ENCODE measurements at regions not wholly inside any gene's neighbourhood (a gene's known extent, or its start where the extent isn't known, plus 50 kb on each side); places are given as distances from the start of the nearest gene placed in this dataset.

DNA sequence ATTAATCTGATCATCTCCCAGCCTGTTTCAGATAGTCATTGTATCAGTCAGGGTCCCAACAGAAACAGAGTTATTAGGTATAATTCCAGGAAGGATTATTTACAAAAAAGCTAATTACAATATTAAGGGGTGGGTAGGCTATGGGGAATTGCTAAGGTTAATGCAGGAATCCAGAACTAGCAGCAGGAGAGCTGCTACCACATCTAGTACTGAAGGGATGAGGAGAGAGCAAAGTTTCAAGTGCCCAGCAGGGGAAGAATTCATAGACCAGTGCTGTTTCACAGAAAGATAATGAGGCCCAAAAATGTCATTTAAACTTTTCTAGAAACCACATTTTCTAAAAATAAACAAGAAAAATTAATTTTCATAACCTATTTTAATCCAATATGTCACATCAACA, 284.2 kb downstream of the HACE1 start:
- DNase-seq (ENCODE audit: extremely low spot score): no peak
- POLR2A ChIA-PET: no interaction called here
- TF ChIP-seq LEF1 (IDR thresholded peaks at IDR 0.05; ENCODE audit: borderline replicate concordance) (no peak), L3MBTL2 (conservative IDR thresholded peaks at IDR 0.05) (no peak), ELF4 (IDR thresholded peaks at IDR 0.05) (no peak), BHLHE40 (IDR thresholded peaks at IDR 0.05; ENCODE audit: borderline replicate concordance) (no peak), NFRKB (IDR thresholded peaks at IDR 0.05) (no peak), ZNF384 (IDR thresholded peaks at IDR 0.05) (no peak), SUZ12 (IDR thresholded peaks at IDR 0.05) (no peak), FOXA1 (IDR thresholded peaks at IDR 0.05) (no peak), CTBP1 (IDR thresholded peaks at IDR 0.05; ENCODE audit: borderline replicate concordance) (no peak)
- TF ChIP-seq, protein P1, sequence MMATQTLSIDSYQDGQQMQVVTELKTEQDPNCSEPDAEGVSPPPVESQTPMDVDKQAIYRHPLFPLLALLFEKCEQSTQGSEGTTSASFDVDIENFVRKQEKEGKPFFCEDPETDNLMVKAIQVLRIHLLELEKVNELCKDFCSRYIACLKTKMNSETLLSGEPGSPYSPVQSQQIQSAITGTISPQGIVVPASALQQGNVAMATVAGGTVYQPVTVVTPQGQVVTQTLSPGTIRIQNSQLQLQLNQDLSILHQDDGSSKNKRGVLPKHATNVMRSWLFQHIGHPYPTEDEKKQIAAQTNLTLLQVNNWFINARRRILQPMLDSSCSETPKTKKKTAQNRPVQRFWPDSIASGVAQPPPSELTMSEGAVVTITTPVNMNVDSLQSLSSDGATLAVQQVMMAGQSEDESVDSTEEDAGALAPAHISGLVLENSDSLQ (IDR thresholded peaks at IDR 0.05): no peak
- CTCF ChIA-PET: no interaction called here

DNA sequence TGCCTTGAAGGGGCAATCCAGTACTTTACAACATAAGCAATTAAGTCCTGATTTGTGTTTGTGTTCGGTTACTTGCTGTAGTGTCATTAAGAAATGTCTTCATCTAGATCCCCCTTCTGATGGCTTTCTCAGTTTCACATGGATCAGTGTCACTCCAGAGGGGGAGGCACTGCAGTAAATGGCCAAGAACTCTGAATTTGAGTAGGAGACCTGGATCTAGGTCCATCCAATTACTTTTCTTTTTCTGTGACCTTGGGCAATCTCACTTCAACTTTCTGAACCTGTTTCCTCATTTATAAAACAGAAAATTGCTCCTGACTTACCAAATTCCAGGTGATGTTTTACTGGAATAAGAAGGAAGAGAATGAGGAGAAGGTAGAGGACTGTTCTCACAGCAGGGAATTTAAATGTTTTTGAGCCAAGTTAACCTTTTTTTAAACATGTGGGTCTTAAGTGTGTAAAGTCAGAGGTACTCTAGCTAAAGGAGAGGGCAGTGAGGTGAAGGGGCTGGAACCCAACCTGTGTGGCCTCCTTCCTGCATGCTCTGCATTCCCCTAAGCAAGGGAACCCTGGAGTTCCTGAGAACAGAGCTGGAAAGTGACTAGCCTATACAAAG, 285.5 kb downstream of the HACE1 start:
- TF ChIP-seq LEF1 (IDR thresholded peaks at IDR 0.05; ENCODE audit: borderline replicate concordance) (no peak), SUZ12 (IDR thresholded peaks at IDR 0.05) (no peak), FOXK2 (IDR thresholded peaks at IDR 0.05) (no peak), CTBP1 (IDR thresholded peaks at IDR 0.05; ENCODE audit: borderline replicate concordance) (no peak), HDGF (IDR thresholded peaks at IDR 0.05; ENCODE audit: borderline replicate concordance) (no peak), SP1 (IDR thresholded peaks at IDR 0.05) (no peak), ELF4 (IDR thresholded peaks at IDR 0.05) (no peak), FOXA1 (IDR thresholded peaks at IDR 0.05) (no peak), FOXM1 (IDR thresholded peaks at IDR 0.05; ENCODE audit: borderline replicate concordance) (no peak), L3MBTL2 (conservative IDR thresholded peaks at IDR 0.05) (no peak), NFRKB (IDR thresholded peaks at IDR 0.05) (no peak), ARNT (IDR thresholded peaks at IDR 0.05) (no peak), TARDBP (IDR thresholded peaks at IDR 0.05) (no peak)
- TF ChIP-seq, protein P1 (IDR thresholded peaks at IDR 0.05): no peak
- ChIA-PET POLR2A (no interaction called here), CTCF (no interaction called here)
- no peak for DNase-seq (ENCODE audit: extremely low spot score)

DNA sequence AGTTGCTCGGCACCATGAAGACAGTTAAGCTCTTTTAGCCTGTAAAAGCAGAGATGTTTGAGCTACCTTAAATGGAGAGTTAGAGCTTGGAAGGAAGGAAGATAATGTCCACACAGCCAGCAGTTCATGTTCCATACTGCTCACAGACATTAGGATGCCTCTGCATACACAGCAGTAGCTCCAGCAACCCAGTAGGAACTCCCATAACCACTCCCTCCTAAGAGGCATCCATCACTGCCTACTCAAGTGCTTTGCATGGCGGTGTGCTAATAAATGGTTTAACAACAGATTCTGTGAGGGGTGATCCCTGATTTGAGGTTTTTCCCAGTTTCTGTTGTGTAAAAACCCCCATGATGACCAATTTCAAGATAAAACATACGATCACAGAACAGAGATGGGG, 286.4 kb downstream of the HACE1 start:
- POLR2A ChIA-PET: no interaction called here
- TF ChIP-seq ARNT (IDR thresholded peaks at IDR 0.05) (no peak), CTBP1 (IDR thresholded peaks at IDR 0.05; ENCODE audit: borderline replicate concordance) (no peak), HDGF (IDR thresholded peaks at IDR 0.05; ENCODE audit: borderline replicate concordance) (no peak), FOXK2 (IDR thresholded peaks at IDR 0.05) (no peak), L3MBTL2 (conservative IDR thresholded peaks at IDR 0.05) (no peak), LEF1 (IDR thresholded peaks at IDR 0.05; ENCODE audit: borderline replicate concordance) (no peak), FOXM1 (IDR thresholded peaks at IDR 0.05; ENCODE audit: borderline replicate concordance) (no peak), ELF4 (IDR thresholded peaks at IDR 0.05) (no peak), BHLHE40 (IDR thresholded peaks at IDR 0.05; ENCODE audit: borderline replicate concordance) (no peak), FOXA1 (IDR thresholded peaks at IDR 0.05) (no peak), ZNF384 (IDR thresholded peaks at IDR 0.05) (no peak), SUZ12 (IDR thresholded peaks at IDR 0.05) (no peak)
- TF ChIP-seq, protein P1 (IDR thresholded peaks at IDR 0.05): no peak
- DNase-seq (ENCODE audit: extremely low spot score): no peak
- CTCF ChIA-PET: no interaction called here

DNA sequence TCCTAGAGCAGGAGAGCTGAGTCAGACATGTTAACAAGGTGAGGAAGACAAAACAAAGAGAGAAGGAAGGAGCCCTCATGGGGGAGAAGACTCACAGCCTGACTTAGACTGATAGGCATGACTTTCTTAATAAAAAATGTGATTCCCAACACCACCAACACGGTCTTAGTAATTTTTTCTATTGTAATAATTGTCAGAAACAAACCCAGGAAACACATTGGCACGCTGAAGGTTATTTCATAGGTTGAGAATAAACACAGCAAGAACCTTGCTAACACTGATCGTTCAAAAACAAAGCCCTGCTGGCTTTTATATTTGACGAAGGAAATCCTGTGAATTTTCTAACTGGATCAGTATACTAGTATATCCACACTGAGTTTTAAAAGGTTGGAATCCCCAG, 286.8 kb downstream of the HACE1 start:
- CTCF ChIA-PET: no interaction called here
- TF ChIP-seq, protein P1 (IDR thresholded peaks at IDR 0.05): no peak
- TF ChIP-seq NFRKB (IDR thresholded peaks at IDR 0.05) (no peak), ARNT (IDR thresholded peaks at IDR 0.05) (no peak), LEF1 (IDR thresholded peaks at IDR 0.05; ENCODE audit: borderline replicate concordance) (no peak), FOXA1 (IDR thresholded peaks at IDR 0.05) (no peak), FOXM1 (IDR thresholded peaks at IDR 0.05; ENCODE audit: borderline replicate concordance) (no peak), ELF4 (IDR thresholded peaks at IDR 0.05) (no peak), SP1 (IDR thresholded peaks at IDR 0.05) (no peak)
- POLR2A ChIA-PET: no interaction called here
- DNase-seq (ENCODE audit: extremely low spot score): no peak

DNA sequence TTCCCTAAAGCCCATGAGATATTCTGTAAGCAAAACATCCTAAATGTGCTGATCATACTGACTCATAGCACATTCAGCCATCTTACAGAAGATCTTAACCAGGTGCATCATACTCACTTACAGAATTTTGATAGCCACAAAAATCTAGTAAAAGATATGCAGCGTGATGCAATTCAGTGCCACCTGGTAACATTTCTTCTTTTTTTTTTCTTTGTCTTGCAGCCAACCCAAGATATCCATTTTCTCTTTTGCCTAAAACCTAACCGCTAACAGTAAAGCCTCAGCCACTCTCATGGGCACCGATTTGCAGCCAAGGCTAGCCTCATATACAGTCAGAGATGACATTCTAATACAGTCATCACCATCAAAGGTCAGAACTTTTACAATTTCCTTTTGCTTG, 293.3 kb downstream of the HACE1 start:
- ChIA-PET POLR2A (no interaction called here), CTCF (no interaction called here)
- DNase-seq (ENCODE audit: extremely low spot score): no peak
- TF ChIP-seq NFRKB (IDR thresholded peaks at IDR 0.05) (no peak), ARNT (IDR thresholded peaks at IDR 0.05) (no peak), LEF1 (IDR thresholded peaks at IDR 0.05; ENCODE audit: borderline replicate concordance) (no peak), CTBP1 (IDR thresholded peaks at IDR 0.05; ENCODE audit: borderline replicate concordance) (no peak), ZNF384 (IDR thresholded peaks at IDR 0.05) (no peak), SP1 (IDR thresholded peaks at IDR 0.05) (no peak), HDGF (IDR thresholded peaks at IDR 0.05; ENCODE audit: borderline replicate concordance) (no peak)

DNA sequence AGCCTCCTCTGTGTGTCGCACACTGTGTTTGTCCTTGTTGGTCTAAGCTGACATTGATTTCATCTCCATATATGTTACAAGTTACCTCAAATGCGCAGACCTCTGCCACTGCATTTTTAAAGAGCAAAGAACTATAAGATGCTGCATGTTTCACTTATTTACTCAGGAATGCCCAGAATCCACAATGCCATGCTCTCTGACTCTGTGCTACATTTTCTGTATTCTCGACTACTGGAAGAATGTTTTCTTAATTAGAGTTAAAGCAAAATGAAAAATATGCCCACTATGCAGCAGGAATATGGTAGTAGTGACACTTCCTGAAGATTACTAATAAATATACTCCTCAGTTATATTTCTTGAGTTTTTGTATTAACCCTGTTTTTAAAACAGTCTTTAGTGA, 296.4 kb downstream of the HACE1 start:
- TF ChIP-seq BHLHE40 (IDR thresholded peaks at IDR 0.05; ENCODE audit: borderline replicate concordance): no peak
- no peak for TF ChIP-seq ELF4 (IDR thresholded peaks at IDR 0.05)
- TF ChIP-seq, protein P1 (IDR thresholded peaks at IDR 0.05): no peak
- no peak for TF ChIP-seq ARNT (IDR thresholded peaks at IDR 0.05)
- no peak for TF ChIP-seq SUZ12 (IDR thresholded peaks at IDR 0.05)
- TF ChIP-seq LEF1 (IDR thresholded peaks at IDR 0.05; ENCODE audit: borderline replicate concordance): no peak
- TF ChIP-seq CTBP1 (IDR thresholded peaks at IDR 0.05; ENCODE audit: borderline replicate concordance): no peak
- no peak for TF ChIP-seq TARDBP (IDR thresholded peaks at IDR 0.05)
- no peak for TF ChIP-seq ZNF384 (IDR thresholded peaks at IDR 0.05)
- TF ChIP-seq FOXK2 (IDR thresholded peaks at IDR 0.05): no peak
- no peak for TF ChIP-seq FOXA1 (IDR thresholded peaks at IDR 0.05)
- no peak for TF ChIP-seq NFRKB (IDR thresholded peaks at IDR 0.05)
- no peak for TF ChIP-seq L3MBTL2 (conservative IDR thresholded peaks at IDR 0.05)
- no peak for TF ChIP-seq HDGF (IDR thresholded peaks at IDR 0.05; ENCODE audit: borderline replicate concordance)
- no peak for TF ChIP-seq FOXM1 (IDR thresholded peaks at IDR 0.05; ENCODE audit: borderline replicate concordance)
- TF ChIP-seq SP1 (IDR thresholded peaks at IDR 0.05): no peak
- DNase-seq (ENCODE audit: extremely low spot score): no peak
- ChIA-PET CTCF (no interaction called here), POLR2A (no interaction called here)
